MM.1S (cell line): ENCODE measurements at regions not wholly inside any gene's neighbourhood (a gene's known extent, or its start where the extent isn't known, plus 50 kb on each side); places are given as distances from the start of the nearest gene placed in this dataset.

ENCODE experiments used
- EZH2 ChIP-seq: fragments of 300-600 bp; sonication (generic); optimal IDR thresholded peaks from 2 replicates; pipeline ENCODE3; 2017; ENCODE audit warnings: low read depth, mild to moderate bottlenecking, antibody characterized with exemption, low read length, mixed read lengths
- EZH2phosphoT487 ChIP-seq: fragments of 300-600 bp; sonication (generic); IDR thresholded peaks from 2 replicates; pipeline ENCODE4 v1.6.1; 2018; ENCODE audit warnings: antibody characterized with exemption, low read length
- TF ChIP-seq, protein P1 (sequence below): fragments of 300-600 bp; sonication (generic); IDR thresholded peaks from 2 replicates; pipeline ENCODE4 v1.5.1; 2016; ENCODE audit warnings: antibody characterized with exemption, low read length, mixed read lengths

DNA sequence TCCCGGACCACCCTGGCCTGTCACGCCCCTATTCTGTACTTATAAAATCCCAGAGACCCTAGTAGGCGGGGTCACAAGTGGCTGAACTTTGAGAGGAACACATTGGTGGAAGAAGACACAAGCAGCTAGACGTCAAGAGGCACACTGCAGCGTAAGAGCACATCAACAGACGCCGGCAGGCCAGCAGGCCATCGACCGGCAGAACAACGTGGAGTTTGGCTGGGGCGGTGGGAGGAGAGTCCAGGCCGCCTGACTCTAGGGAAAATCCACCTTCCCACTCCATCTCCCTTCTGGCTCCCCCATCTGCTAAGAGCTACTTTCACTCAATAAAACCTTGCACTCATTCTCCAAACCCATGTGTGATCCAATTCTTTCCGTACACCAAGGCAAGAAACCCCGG, 601.8 kb upstream of the CDH2 start:
- TF ChIP-seq, protein P1, sequence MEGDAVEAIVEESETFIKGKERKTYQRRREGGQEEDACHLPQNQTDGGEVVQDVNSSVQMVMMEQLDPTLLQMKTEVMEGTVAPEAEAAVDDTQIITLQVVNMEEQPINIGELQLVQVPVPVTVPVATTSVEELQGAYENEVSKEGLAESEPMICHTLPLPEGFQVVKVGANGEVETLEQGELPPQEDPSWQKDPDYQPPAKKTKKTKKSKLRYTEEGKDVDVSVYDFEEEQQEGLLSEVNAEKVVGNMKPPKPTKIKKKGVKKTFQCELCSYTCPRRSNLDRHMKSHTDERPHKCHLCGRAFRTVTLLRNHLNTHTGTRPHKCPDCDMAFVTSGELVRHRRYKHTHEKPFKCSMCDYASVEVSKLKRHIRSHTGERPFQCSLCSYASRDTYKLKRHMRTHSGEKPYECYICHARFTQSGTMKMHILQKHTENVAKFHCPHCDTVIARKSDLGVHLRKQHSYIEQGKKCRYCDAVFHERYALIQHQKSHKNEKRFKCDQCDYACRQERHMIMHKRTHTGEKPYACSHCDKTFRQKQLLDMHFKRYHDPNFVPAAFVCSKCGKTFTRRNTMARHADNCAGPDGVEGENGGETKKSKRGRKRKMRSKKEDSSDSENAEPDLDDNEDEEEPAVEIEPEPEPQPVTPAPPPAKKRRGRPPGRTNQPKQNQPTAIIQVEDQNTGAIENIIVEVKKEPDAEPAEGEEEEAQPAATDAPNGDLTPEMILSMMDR: no peak
- TF ChIP-seq EZH2phosphoT487 (no peak), EZH2 (no peak)
